BJ (cell line): ENCODE measurements at regions not wholly inside any gene's neighbourhood (a gene's known extent, or its start where the extent isn't known, plus 50 kb on each side); places are given as distances from the start of the nearest gene placed in this dataset.

Experiments used
- CTCF ChIA-PET: fragments of 350-600 bp; formaldehyde crosslinking; extraction: SDS; loops from one replicate; lab custom pipeline; 2021; ENCODE audit warnings: antibody characterized with exemption, inconsistent platforms; lab: Yijun Ruan, JAX
- POLR2A ChIA-PET: fragments of 300-600 bp; sonication (Branson Sonifier 250); formaldehyde crosslinking; extraction: SDS; loops from one replicate; lab custom pipeline; 2021; ENCODE audit warnings: antibody characterized with exemption; lab: Charles Lee
- DNase-seq: peaks from one replicate; pipeline ENCODE4 v3.0.0-alpha.2; 2011; ENCODE audit warnings: low read depth
- H3K27me3 ChIP-seq: 2 replicates; pipeline ENCODE4 v1.6.0; 2011; ENCODE audit warnings: low read length; ENCODE audit not compliant: control insufficient read depth, insufficient read depth
- H3K36me3 ChIP-seq: 2 replicates; pipeline ENCODE4 v1.5.1; 2011; ENCODE audit warnings: low read length; ENCODE audit not compliant: control insufficient read depth, insufficient read depth
- H3K4me3 ChIP-seq: 2 replicates; pipeline ENCODE4 v1.5.1; 2011; ENCODE audit warnings: low read depth, mild to moderate bottlenecking, control low read depth, low read length
- TF ChIP-seq, protein P1 (sequence below): IDR thresholded peaks from 2 replicates; pipeline ENCODE4 v1.5.1; 2011; ENCODE audit warnings: low read depth, mild to moderate bottlenecking, control low read depth, inconsistent platforms, low read length, moderate library complexity; ENCODE audit not compliant: insufficient read depth

- TF ChIP-seq, protein P1, sequence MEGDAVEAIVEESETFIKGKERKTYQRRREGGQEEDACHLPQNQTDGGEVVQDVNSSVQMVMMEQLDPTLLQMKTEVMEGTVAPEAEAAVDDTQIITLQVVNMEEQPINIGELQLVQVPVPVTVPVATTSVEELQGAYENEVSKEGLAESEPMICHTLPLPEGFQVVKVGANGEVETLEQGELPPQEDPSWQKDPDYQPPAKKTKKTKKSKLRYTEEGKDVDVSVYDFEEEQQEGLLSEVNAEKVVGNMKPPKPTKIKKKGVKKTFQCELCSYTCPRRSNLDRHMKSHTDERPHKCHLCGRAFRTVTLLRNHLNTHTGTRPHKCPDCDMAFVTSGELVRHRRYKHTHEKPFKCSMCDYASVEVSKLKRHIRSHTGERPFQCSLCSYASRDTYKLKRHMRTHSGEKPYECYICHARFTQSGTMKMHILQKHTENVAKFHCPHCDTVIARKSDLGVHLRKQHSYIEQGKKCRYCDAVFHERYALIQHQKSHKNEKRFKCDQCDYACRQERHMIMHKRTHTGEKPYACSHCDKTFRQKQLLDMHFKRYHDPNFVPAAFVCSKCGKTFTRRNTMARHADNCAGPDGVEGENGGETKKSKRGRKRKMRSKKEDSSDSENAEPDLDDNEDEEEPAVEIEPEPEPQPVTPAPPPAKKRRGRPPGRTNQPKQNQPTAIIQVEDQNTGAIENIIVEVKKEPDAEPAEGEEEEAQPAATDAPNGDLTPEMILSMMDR, result no peak
- ChIA-PET POLR2A (no interaction called here), CTCF (no interaction called here)
- no peaks in the 10 kb centered on the region for H3K36me3 ChIP-seq
- no peak for DNase-seq
- no peak overlapping the region for H3K4me3 ChIP-seq
- H3K27me3 ChIP-seq, result no peaks in the 10 kb centered on the region
These were observed 203.0 kb downstream of the HIBADH start for GRCh38 chr7:27459731-27460053.

- H3K4me3 ChIP-seq, result no peak overlapping the region
- no peak for DNase-seq
- H3K27me3 ChIP-seq, result no peaks in the 10 kb centered on the region; the same call in 1 of the 2 replicates
- ChIA-PET CTCF (interaction anchor here (0.6 kb wide), 1 partner anchor 335 kb away, joined by 3 read pairs; no protein-coding TSS in a partner anchor), POLR2A (no interaction called here)
- no peaks in the 10 kb centered on the region for H3K36me3 ChIP-seq
- TF ChIP-seq, protein P1, result no peak
These were observed 200.0 kb downstream of the HIBADH start for GRCh38 chr7:27462575-27463270.

DNA sequence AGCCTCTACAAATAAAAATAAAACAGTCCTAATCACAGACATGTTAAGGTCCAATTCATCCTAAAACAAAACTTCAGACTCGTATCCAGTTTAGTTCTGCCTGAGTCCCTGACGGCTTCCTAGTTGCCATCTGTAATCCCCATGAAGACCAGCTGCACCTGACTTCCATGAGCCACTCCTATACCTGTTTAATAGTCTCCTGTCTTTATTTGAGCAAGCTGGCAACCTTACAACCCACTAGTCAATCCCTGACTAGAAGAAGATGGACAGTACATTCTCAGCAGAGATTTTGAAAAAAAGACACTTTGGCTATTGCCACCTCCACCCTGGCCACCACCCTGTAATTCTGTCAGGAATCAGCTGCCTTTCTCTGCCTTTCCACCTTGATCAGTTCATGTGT, 197.7 kb downstream of the HIBADH start:
- POLR2A ChIA-PET, result no interaction called here
- Histone ChIP-seq H3K27me3 (no peaks in the 10 kb centered on the region; the same call in 1 of the 2 replicates), H3K36me3 (no peaks in the 10 kb centered on the region), H3K4me3 (no peak overlapping the region)
- no peak for DNase-seq
- TF ChIP-seq, protein P1, result no peak
- CTCF ChIA-PET, result no interaction called here

GRCh38 chr7:27466703-27467102, 196.0 kb downstream of the HIBADH start:
- CTCF ChIA-PET, result interaction anchor here (1.3 kb wide), 1 partner anchor 12 kb away, joined by 4 read pairs; no protein-coding TSS in a partner anchor
- no peaks in the 10 kb centered on the region; the same call in none of the 2 replicates for H3K27me3 ChIP-seq

DNA sequence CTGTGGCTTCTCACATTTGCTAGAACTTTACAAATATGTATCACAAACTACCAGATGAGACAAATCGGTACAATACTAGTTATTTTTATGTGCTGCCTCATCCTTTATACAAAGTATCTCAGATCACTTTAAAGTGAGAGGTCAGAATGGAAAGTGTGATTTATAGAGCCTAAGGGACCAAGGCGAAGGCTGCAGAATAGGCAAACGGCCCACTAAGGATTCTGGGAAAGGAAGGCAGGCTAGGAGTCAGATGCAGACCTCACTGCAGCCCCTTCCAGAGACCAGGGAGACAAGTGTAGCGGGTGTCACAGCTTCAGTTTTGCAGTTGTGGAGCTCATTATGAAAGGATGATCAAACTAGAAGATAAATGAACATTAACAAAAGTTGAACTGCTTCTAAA, 190.6 kb downstream of the HIBADH start:
- POLR2A ChIA-PET, result no interaction called here
- CTCF ChIA-PET, result no interaction called here
- Histone ChIP-seq H3K36me3 (no peaks in the 10 kb centered on the region), H3K4me3 (no peak overlapping the region), H3K27me3 (no peaks in the 10 kb centered on the region; the same call in none of the 2 replicates)
- TF ChIP-seq, protein P1, result no peak
- DNase-seq, result no peak

More at GRCh38 chr7:27466703-27467102, 196.0 kb downstream of the HIBADH start:
- no peak overlapping the region for H3K4me3 ChIP-seq
- DNase-seq, result no peak
- TF ChIP-seq, protein P1, result no peak
- POLR2A ChIA-PET, result no interaction called here
- H3K36me3 ChIP-seq, result no peaks in the 10 kb centered on the region
